Aorta (tissue), 5 donors: ENCODE measurements at regions not wholly inside any gene's neighbourhood (a gene's known extent, or its start where the extent isn't known, plus 50 kb on each side); places are given as distances from the start of the nearest gene placed in this dataset.

ENCODE experiments used
- ATAC-seq: fragments of 200-7000 bp; cut with Tn5 transposase; one replicate; pipeline ENCODE4 v1.9.1; 2022; ENCODE audit warnings: moderate library complexity; ENCODE audit not compliant: low FRiP score
- DNase-seq, 2 donors: peaks; one replicate each; pipeline ENCODE4 v3.0.0-alpha.2; 2020
- H3K27ac ChIP-seq, 2 donors: one replicate each; pipeline ENCODE4 v1.5.1; 2013; ENCODE audit warnings: low read length in 2 of 2, mild to moderate bottlenecking in 2 of 2, moderate library complexity in 2 of 2, control low read depth in 1 of 2, inconsistent platforms in 1 of 2, low read depth in 1 of 2
- H3K27me3 ChIP-seq, 2 donors: one replicate each; pipeline ENCODE4 v1.6.1; 2013; ENCODE audit warnings: control low read depth in 1 of 2, low read length in 1 of 2, mild to moderate bottlenecking in 1 of 2, moderate library complexity in 1 of 2; ENCODE audit not compliant: insufficient read depth in 2 of 2, control insufficient read depth in 1 of 2
- H3K36me3 ChIP-seq, 2 donors: one replicate each; pipeline ENCODE4 v1.6.1; 2013; ENCODE audit warnings: control low read depth in 1 of 2, low read length in 1 of 2, mild to moderate bottlenecking in 1 of 2; ENCODE audit not compliant: insufficient read depth in 2 of 2, control insufficient read depth in 1 of 2
- H3K4me1 ChIP-seq, 2 donors: one replicate each; pipeline ENCODE4 v1.6.1; 2013; ENCODE audit warnings: low read length in 2 of 2, control low read depth in 1 of 2, mild to moderate bottlenecking in 1 of 2, moderate library complexity in 1 of 2; ENCODE audit not compliant: insufficient read depth in 2 of 2, control insufficient read depth in 1 of 2
- H3K4me3 ChIP-seq, 2 donors: one replicate each; pipeline ENCODE4 v1.5.1; 2013; ENCODE audit warnings: low read length in 2 of 2, control low read depth in 1 of 2, mild to moderate bottlenecking in 1 of 2
- H3K9me3 ChIP-seq: one replicate; pipeline ENCODE4 v1.6.1; 2013; ENCODE audit warnings: mild to moderate bottlenecking, low read length; ENCODE audit not compliant: control insufficient read depth
- WGBS, 2 donors: extraction: QIAGEN DNeasy Blood & Tissue Kit; methylation state at CpG; one replicate each; pipeline ENCODE4 v1.1.7; 2013; 5-methylcytosine and 5-hydroxymethylcytosine counted together
- intact Hi-C, 2 donors: fragments of 100-400 bp; cut with DNase I; formaldehyde crosslinking; loops; one replicate each; pipeline versions ENCODE4 v1.14.2 to v1.15.0; 2022
- donor health status: healthy with polysubstance abuse.
- donor health status: Bipolar disorder and iron deficiency.
- donor health status: DM: no; HTN: no; CAD: no.
- donor health status: DM: no; HTN: no; CAD: no.
- donor health status: DM: yes; HTN: yes; CAD: no.

- Histone ChIP-seq H3K27me3 (no peaks in the 10 kb centered on the region), H3K36me3 (no peaks in the 10 kb centered on the region), H3K4me3 (no peak overlapping the region), H3K27ac (no peak overlapping the region), H3K4me1 (no peaks in the 10 kb centered on the region), H3K9me3 (no peaks in the 10 kb centered on the region)
- ATAC-seq, result no peak
- intact Hi-C loops, result no loop called here
- no peak for DNase-seq
- WGBS, 2 donors, result 92 to 97% methylated on average over 2 of the region's 2 CpGs
These were observed 1104.8 kb upstream of the C9orf72 start for GRCh38 chr9:28678097-28678496.

- Histone ChIP-seq H3K27ac (no peak overlapping the region), H3K4me1 (no peaks in the 10 kb centered on the region), H3K36me3 (no peaks in the 10 kb centered on the region), H3K27me3 (no peaks in the 10 kb centered on the region), H3K9me3 (no peaks in the 10 kb centered on the region), H3K4me3 (no peak overlapping the region)
- ATAC-seq (no peak), DNase-seq (no peak)
- intact Hi-C loops, result no loop called here
- WGBS, 2 donors, result 40 to 45% methylated on average over 1 of the region's 1 CpG
These were observed 1114.9 kb upstream of the C9orf72 start for GRCh38 chr9:28688172-28688571.

GRCh38 chr9:28692012-28692411 is 1118.7 kb upstream of the C9orf72 start:
- H3K27ac ChIP-seq, result no peak overlapping the region
- 90 to 91% methylated on average over 8 of the region's 8 CpGs for WGBS, 2 donors
- no peaks in the 10 kb centered on the region for H3K9me3 ChIP-seq
- no peaks in the 10 kb centered on the region for H3K27me3 ChIP-seq
- no peak for DNase-seq
- intact Hi-C loops, result no loop called here
- no peak for ATAC-seq
- no peak overlapping the region for H3K4me3 ChIP-seq
- H3K36me3 ChIP-seq, result no peaks in the 10 kb centered on the region
- no peaks in the 10 kb centered on the region for H3K4me1 ChIP-seq

GRCh38 chr9:28696960-28697359 is 1123.7 kb upstream of the C9orf72 start:
- no peaks in the 10 kb centered on the region for H3K27me3 ChIP-seq
- intact Hi-C loops, result no loop called here
- H3K4me3 ChIP-seq, result no peak overlapping the region
- H3K36me3 ChIP-seq, result no peaks in the 10 kb centered on the region
- no peaks in the 10 kb centered on the region for H3K4me1 ChIP-seq
- ATAC-seq, result no peak
- 17 to 39% methylated on average over 2 of the region's 2 CpGs for WGBS, 2 donors
- no peaks in the 10 kb centered on the region for H3K9me3 ChIP-seq
- H3K27ac ChIP-seq, result no peak overlapping the region
- DNase-seq, result no peak

GRCh38 chr9:28699632-28700031 is 1126.4 kb upstream of the C9orf72 start:
- 65 to 80% methylated on average over 6 of the region's 6 CpGs for WGBS, 2 donors

GRCh38 chr9:28707616-28708015 is 1134.3 kb upstream of the C9orf72 start:
- H3K4me3 ChIP-seq, result no peak overlapping the region
- intact Hi-C loops, result no loop called here
- no peak overlapping the region for H3K27ac ChIP-seq
- H3K27me3 ChIP-seq, result peaks cover 0 to 2% of the 10 kb centered on the region in 2 donors
- no peaks in the 10 kb centered on the region for H3K4me1 ChIP-seq
- DNase-seq (no peak), ATAC-seq (no peak)
- WGBS, 2 donors, result 9% methylated on average over 2 of the region's 2 CpGs
- H3K36me3 ChIP-seq, result no peaks in the 10 kb centered on the region
- no peaks in the 10 kb centered on the region for H3K9me3 ChIP-seq

More at GRCh38 chr9:28699632-28700031, 1126.4 kb upstream of the C9orf72 start:
- Histone ChIP-seq H3K9me3 (no peaks in the 10 kb centered on the region), H3K27ac (no peak overlapping the region), H3K27me3 (no peaks in the 10 kb centered on the region), H3K4me3 (no peak overlapping the region), H3K4me1 (no peaks in the 10 kb centered on the region), H3K36me3 (no peaks in the 10 kb centered on the region)
- DNase-seq (no peak), ATAC-seq (no peak)
- intact Hi-C loops, result no loop called here

- intact Hi-C loops, result no loop called here
- no peaks in the 10 kb centered on the region for H3K27me3 ChIP-seq
- no peak for ATAC-seq
- WGBS, 2 donors, result 51 to 58% methylated on average over 3 of the region's 3 CpGs
- H3K4me3 ChIP-seq, result no peak overlapping the region
- H3K4me1 ChIP-seq, result no peaks in the 10 kb centered on the region
- H3K36me3 ChIP-seq, result no peaks in the 10 kb centered on the region
- no peaks in the 10 kb centered on the region for H3K9me3 ChIP-seq
- no peak for DNase-seq
- H3K27ac ChIP-seq, result no peak overlapping the region
These were observed 1140.9 kb upstream of the C9orf72 start for GRCh38 chr9:28714188-28714587.

GRCh38 chr9:28718226-28718625 is 1144.9 kb upstream of the C9orf72 start:
- Histone ChIP-seq H3K27ac (no peak overlapping the region), H3K27me3 (no peaks in the 10 kb centered on the region), H3K4me3 (no peak overlapping the region), H3K4me1 (no peaks in the 10 kb centered on the region), H3K36me3 (no peaks in the 10 kb centered on the region), H3K9me3 (no peaks in the 10 kb centered on the region)
- DNase-seq, result no peak
- no peak for ATAC-seq
- intact Hi-C loops, result no loop called here
- WGBS, 2 donors, result 44 to 48% methylated on average over 1 of the region's 1 CpG

- no peaks in the 10 kb centered on the region for H3K4me1 ChIP-seq
- no peaks in the 10 kb centered on the region for H3K27me3 ChIP-seq
- WGBS, 2 donors, result 90 to 93% methylated on average over 1 of the region's 1 CpG
- no peaks in the 10 kb centered on the region for H3K36me3 ChIP-seq
- intact Hi-C loops, result no loop called here
- no peaks in the 10 kb centered on the region for H3K9me3 ChIP-seq
- H3K4me3 ChIP-seq, result no peak overlapping the region
- DNase-seq (no peak), ATAC-seq (no peak)
- H3K27ac ChIP-seq, result no peak overlapping the region
These were observed 1147.5 kb upstream of the C9orf72 start for GRCh38 chr9:28720746-28721145.
